ENCODE measurements at regions not wholly inside any gene's neighbourhood (a gene's known extent, or its start where the extent isn't known, plus 50 kb on each side); places are given as distances from the start of the nearest gene placed in this dataset.

GRCh38 chr6:81194374-81194773 is 558.1 kb downstream of the TENT5A start:
- no TSS peak for BruUV-seq (replicated peaks)
- Histone ChIP-seq H3K4me3 (ENCODE audit: low read depth, low read length, poor library complexity, severe bottlenecking) (no peak overlapping the region), H3K36me3 (ENCODE audit: insufficient read depth, low read length, poor library complexity, severe bottlenecking) (no peaks in the 10 kb centered on the region), H3K27me3 (replicated peaks; ENCODE audit: insufficient read depth, low read depth, low read length, poor library complexity) (no peaks in the 10 kb centered on the region), H3K9me3 (ENCODE audit: low read depth, low read length, poor library complexity, severe bottlenecking) (no peaks in the 10 kb centered on the region), H3K4me1 (ENCODE audit: insufficient read depth, low read length, poor library complexity, severe bottlenecking) (no peaks in the 10 kb centered on the region), H3K27ac (ENCODE audit: low read depth, low read length, poor library complexity, severe bottlenecking) (no peak overlapping the region)
- CTCF ChIA-PET, result no interaction called here
- DNase-seq (ENCODE audit: low spot score), result no peak
- POLR2A ChIA-PET (ENCODE audit: low non-redundant PET), result no interaction called here
- intact Hi-C loops (cut with micrococcal nuclease; ENCODE audit: unreplicated experiment), result no loop called here
- no peak for TF ChIP-seq EZH2 (IDR thresholded peaks at IDR 0.05; ENCODE audit: borderline replicate concordance, low read depth, low read length, poor library complexity, severe bottlenecking)
- TF ChIP-seq CTCF (conservative IDR thresholded peaks at IDR 0.05; ENCODE audit: low read depth, low read length), result no peak

GRCh38 chr6:81172056-81172740 is 580.3 kb downstream of the TENT5A start:
- no peak for DNase-seq (ENCODE audit: low spot score)
- ChIA-PET POLR2A (ENCODE audit: low non-redundant PET) (no interaction called here), CTCF (no interaction called here)
- Histone ChIP-seq H3K36me3 (ENCODE audit: insufficient read depth, low read length, poor library complexity, severe bottlenecking) (no peaks in the 10 kb centered on the region), H3K4me3 (ENCODE audit: low read depth, low read length, poor library complexity, severe bottlenecking) (no peak overlapping the region), H3K27me3 (replicated peaks; ENCODE audit: insufficient read depth, low read depth, low read length, poor library complexity) (no peaks in the 10 kb centered on the region), H3K27ac (ENCODE audit: low read depth, low read length, poor library complexity, severe bottlenecking) (no peak overlapping the region), H3K9me3 (ENCODE audit: low read depth, low read length, poor library complexity, severe bottlenecking) (no peaks in the 10 kb centered on the region), H3K4me1 (ENCODE audit: insufficient read depth, low read length, poor library complexity, severe bottlenecking) (peaks cover 5% of the 10 kb centered on the region)
- no peak for TF ChIP-seq CTCF (conservative IDR thresholded peaks at IDR 0.05; ENCODE audit: low read depth, low read length)
- no peak for TF ChIP-seq EZH2 (IDR thresholded peaks at IDR 0.05; ENCODE audit: borderline replicate concordance, low read depth, low read length, poor library complexity, severe bottlenecking)
- intact Hi-C loops (cut with micrococcal nuclease; ENCODE audit: unreplicated experiment), result no loop called here
- BruUV-seq (replicated peaks), result no TSS peak

- ChIA-PET CTCF (no interaction called here), POLR2A (ENCODE audit: low non-redundant PET) (no interaction called here)
- H3K27ac ChIP-seq (ENCODE audit: low read depth, low read length, poor library complexity, severe bottlenecking), result no peak overlapping the region
- H3K4me3 ChIP-seq (ENCODE audit: low read depth, low read length, poor library complexity, severe bottlenecking), result no peak overlapping the region
- no peaks in the 10 kb centered on the region for H3K9me3 ChIP-seq (ENCODE audit: low read depth, low read length, poor library complexity, severe bottlenecking)
- H3K27me3 ChIP-seq (replicated peaks; ENCODE audit: insufficient read depth, low read depth, low read length, poor library complexity), result no peaks in the 10 kb centered on the region
- peaks cover 5% of the 10 kb centered on the region for H3K4me1 ChIP-seq (ENCODE audit: insufficient read depth, low read length, poor library complexity, severe bottlenecking)
- H3K36me3 ChIP-seq (ENCODE audit: insufficient read depth, low read length, poor library complexity, severe bottlenecking), result no peaks in the 10 kb centered on the region
- TF ChIP-seq CTCF (conservative IDR thresholded peaks at IDR 0.05; ENCODE audit: low read depth, low read length), result no peak
- TF ChIP-seq EZH2 (IDR thresholded peaks at IDR 0.05; ENCODE audit: borderline replicate concordance, low read depth, low read length, poor library complexity, severe bottlenecking), result no peak
- intact Hi-C loops (cut with micrococcal nuclease; ENCODE audit: unreplicated experiment), result no loop called here
- no TSS peak for BruUV-seq (replicated peaks)
- no peak for DNase-seq (ENCODE audit: low spot score)
These were observed 583.3 kb downstream of the TENT5A start for GRCh38 chr6:81169166-81169565.
